ENCODE measurements at regions not wholly inside any gene's neighbourhood (a gene's known extent, or its start where the extent isn't known, plus 50 kb on each side); places are given as distances from the start of the nearest gene placed in this dataset.

DNA sequence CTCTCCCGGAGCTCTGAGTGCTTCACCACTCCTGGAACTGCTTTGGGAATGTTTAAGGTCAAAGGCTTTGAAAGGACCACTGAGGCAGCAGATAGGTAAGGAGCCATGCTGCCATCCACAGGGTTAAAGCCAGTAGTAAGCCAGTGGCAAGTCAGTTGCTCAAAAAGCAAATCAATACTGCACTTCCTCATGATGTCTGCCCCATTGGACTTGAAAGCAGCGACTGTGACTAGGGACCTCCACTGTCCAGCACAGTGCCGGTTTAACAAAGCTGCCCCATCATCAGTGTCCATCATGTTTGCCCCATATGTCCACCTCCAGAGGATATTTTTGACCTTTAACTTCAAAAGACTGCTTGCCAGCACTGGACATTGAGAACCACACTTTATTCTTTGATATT, 49.9 kb upstream of the FGF13 start:
- Histone ChIP-seq H3K4me1 (ENCODE audit: insufficient read depth, low read length) (no peaks in the 10 kb centered on the region), H3K4me3 (replicated peaks in 1 of 3; ENCODE audit: insufficient read depth in 1 of 3, low read depth in 2 of 3, low read length in 3 of 3) (no peak overlapping the region), H2AFZ (ENCODE audit: low read length) (no peak overlapping the region), H3K4me2 (ENCODE audit: low read depth, low read length) (no peak overlapping the region), H3K9me3 (ENCODE audit: low read length) (no peaks in the 10 kb centered on the region), H3K9ac (ENCODE audit: insufficient read depth, low read depth, low read length) (no peak overlapping the region), H3K27me3 (ENCODE audit: control insufficient read depth in 1 of 2, insufficient read depth in 2 of 2, low read length in 2 of 2) (no peaks in the 10 kb centered on the region), H3K36me3 (replicated peaks in 1 of 2; ENCODE audit: control insufficient read depth in 1 of 2, insufficient read depth in 2 of 2, low read length in 2 of 2) (no peaks in the 10 kb centered on the region), H3K27ac (ENCODE audit: extremely low read length, insufficient read depth, low read length) (no peak overlapping the region), H3K79me2 (ENCODE audit: insufficient read depth, low read length) (no peaks in the 10 kb centered on the region), H4K20me1 (ENCODE audit: insufficient read depth, low read length) (no peaks in the 10 kb centered on the region)
- ATAC-seq (peak; percentile 63), DNase-seq (ENCODE audit: low spot score) (no peak), FAIRE-seq (no peak)
- CTCF ChIA-PET (ENCODE audit: low intra/inter-chr PET ratio, low total read pairs), result no interaction called here
- TF ChIP-seq TCF12 (IDR thresholded peaks at IDR 0.05) (no peak), TCF12 (CRISPR knock-in tag; IDR thresholded peaks at IDR 0.05) (no peak), IRF2 (CRISPR knock-in tag; IDR thresholded peaks at IDR 0.05) (no peak), ZNF225 (CRISPR knock-in tag; IDR thresholded peaks at IDR 0.05) (no peak), HNRNPL (IDR thresholded peaks at IDR 0.05; ENCODE audit: low read depth, low read length) (no peak), ZNF776 (CRISPR knock-in tag; IDR thresholded peaks at IDR 0.05) (no peak), TRIM24 (CRISPR knock-in tag; IDR thresholded peaks at IDR 0.05) (no peak), ZFP36L2 (CRISPR knock-in tag; IDR thresholded peaks at IDR 0.05) (no peak), NFRKB (IDR thresholded peaks at IDR 0.05) (no peak), FOXA1 (IDR thresholded peaks at IDR 0.05) (no peak), FOXA1 (CRISPR knock-in tag; IDR thresholded peaks at IDR 0.05) (no peak)
- TF ChIP-seq, protein P1, sequence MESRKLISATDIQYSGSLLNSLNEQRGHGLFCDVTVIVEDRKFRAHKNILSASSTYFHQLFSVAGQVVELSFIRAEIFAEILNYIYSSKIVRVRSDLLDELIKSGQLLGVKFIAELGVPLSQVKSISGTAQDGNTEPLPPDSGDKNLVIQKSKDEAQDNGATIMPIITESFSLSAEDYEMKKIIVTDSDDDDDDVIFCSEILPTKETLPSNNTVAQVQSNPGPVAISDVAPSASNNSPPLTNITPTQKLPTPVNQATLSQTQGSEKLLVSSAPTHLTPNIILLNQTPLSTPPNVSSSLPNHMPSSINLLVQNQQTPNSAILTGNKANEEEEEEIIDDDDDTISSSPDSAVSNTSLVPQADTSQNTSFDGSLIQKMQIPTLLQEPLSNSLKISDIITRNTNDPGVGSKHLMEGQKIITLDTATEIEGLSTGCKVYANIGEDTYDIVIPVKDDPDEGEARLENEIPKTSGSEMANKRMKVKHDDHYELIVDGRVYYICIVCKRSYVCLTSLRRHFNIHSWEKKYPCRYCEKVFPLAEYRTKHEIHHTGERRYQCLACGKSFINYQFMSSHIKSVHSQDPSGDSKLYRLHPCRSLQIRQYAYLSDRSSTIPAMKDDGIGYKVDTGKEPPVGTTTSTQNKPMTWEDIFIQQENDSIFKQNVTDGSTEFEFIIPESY (CRISPR knock-in tag; IDR thresholded peaks at IDR 0.05), result no peak
- TF ChIP-seq, protein P2, sequence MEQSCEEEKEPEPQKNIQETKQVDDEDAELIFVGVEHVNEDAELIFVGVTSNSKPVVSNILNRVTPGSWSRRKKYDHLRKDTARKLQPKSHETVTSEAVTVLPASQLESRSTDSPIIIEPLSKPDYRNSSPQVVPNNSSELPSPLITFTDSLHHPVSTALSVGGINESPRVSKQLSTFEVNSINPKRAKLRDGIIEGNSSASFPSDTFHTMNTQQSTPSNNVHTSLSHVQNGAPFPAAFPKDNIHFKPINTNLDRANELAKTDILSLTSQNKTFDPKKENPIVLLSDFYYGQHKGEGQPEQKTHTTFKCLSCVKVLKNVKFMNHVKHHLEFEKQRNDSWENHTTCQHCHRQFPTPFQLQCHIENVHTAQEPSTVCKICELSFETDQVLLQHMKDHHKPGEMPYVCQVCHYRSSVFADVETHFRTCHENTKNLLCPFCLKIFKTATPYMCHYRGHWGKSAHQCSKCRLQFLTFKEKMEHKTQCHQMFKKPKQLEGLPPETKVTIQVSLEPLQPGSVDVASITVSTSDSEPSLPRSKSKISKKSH (CRISPR knock-in tag; IDR thresholded peaks at IDR 0.05; ENCODE audit: borderline replicate concordance), result no peak
- TF ChIP-seq, protein P3, sequence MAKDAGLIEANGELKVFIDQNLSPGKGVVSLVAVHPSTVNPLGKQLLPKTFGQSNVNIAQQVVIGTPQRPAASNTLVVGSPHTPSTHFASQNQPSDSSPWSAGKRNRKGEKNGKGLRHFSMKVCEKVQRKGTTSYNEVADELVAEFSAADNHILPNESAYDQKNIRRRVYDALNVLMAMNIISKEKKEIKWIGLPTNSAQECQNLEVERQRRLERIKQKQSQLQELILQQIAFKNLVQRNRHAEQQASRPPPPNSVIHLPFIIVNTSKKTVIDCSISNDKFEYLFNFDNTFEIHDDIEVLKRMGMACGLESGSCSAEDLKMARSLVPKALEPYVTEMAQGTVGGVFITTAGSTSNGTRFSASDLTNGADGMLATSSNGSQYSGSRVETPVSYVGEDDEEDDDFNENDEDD (CRISPR knock-in tag; IDR thresholded peaks at IDR 0.05; ENCODE audit: borderline replicate concordance), result no peak
- intact Hi-C loops (cut with micrococcal nuclease; ENCODE audit: unreplicated experiment) (no loop called here), in situ Hi-C loops (cut with HindIII; ENCODE audit: extremely low pct_ligation_motif_present, low pct_unique_long_range_greater_than_20kb) (no loop called here)
- no TSS peak for BruUV-seq (replicated peaks)
- POLR2A ChIA-PET, result no interaction called here
- WGBS (ENCODE audit: low lambda C conversion rate), result 0% methylated on average over 1 of the region's 3 CpGs

Measured in HepG2 (cell line).